ENCODE measurements at regions not wholly inside any gene's neighbourhood (a gene's known extent, or its start where the extent isn't known, plus 50 kb on each side); places are given as distances from the start of the nearest gene placed in this dataset.

DNA sequence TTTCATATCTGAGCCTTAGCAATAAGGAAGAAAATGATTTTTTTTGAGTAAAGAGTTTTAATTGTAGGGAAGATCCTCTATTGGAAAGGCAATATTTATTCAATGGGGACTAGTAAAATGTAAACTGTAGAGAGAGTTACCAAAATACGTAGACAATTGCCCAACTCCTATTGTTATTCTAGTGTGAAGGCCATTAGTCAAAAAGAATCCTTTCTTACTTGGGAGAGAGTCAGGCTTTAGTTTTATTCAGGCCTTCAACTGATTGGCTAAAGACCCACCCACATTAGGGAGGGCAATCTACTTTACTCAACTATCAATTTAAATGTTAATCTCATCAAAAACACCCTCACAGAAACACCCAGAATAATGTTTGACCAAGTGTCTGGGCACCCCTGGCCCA lies 485.8 kb upstream of the ATXN7L3B start:
- TF ChIP-seq, protein P1, sequence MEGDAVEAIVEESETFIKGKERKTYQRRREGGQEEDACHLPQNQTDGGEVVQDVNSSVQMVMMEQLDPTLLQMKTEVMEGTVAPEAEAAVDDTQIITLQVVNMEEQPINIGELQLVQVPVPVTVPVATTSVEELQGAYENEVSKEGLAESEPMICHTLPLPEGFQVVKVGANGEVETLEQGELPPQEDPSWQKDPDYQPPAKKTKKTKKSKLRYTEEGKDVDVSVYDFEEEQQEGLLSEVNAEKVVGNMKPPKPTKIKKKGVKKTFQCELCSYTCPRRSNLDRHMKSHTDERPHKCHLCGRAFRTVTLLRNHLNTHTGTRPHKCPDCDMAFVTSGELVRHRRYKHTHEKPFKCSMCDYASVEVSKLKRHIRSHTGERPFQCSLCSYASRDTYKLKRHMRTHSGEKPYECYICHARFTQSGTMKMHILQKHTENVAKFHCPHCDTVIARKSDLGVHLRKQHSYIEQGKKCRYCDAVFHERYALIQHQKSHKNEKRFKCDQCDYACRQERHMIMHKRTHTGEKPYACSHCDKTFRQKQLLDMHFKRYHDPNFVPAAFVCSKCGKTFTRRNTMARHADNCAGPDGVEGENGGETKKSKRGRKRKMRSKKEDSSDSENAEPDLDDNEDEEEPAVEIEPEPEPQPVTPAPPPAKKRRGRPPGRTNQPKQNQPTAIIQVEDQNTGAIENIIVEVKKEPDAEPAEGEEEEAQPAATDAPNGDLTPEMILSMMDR (IDR thresholded peaks at IDR 0.05 in 8 of 11, conservative IDR thresholded peaks at IDR 0.05 in 3 of 11), result no peak
- TF ChIP-seq POLR2AphosphoS5 (IDR thresholded peaks at IDR 0.05) (no peak), POLR2A (IDR thresholded peaks at IDR 0.05) (no peak)

Measured in spleen (tissue), 7 donors.